SK-N-SH (cell line): ENCODE measurements at regions not wholly inside any gene's neighbourhood (a gene's known extent, or its start where the extent isn't known, plus 50 kb on each side); places are given as distances from the start of the nearest gene placed in this dataset.

Experiments used
- CTCF ChIA-PET: fragments of 300-600, 350-600 bp; formaldehyde crosslinking; extraction: SDS; loops from one replicate; lab custom pipeline; 2021; lab: Yijun Ruan, JAX
- POLR2A ChIA-PET: fragments of 350-600 bp; sonication (Branson Sonifier 250); formaldehyde crosslinking; extraction: SDS; loops from one replicate; lab custom pipeline; 2020; ENCODE audit warnings: antibody characterized with exemption, inconsistent platforms; lab: Yijun Ruan, JAX
- DNase-seq: peaks from one replicate; pipeline ENCODE4 v3.0.0; 2012
- H2AFZ ChIP-seq: fragments of 200-600 bp; sonication (generic); 2 replicates; pipeline ENCODE4 v1.8.1; 2016; ENCODE audit warnings: antibody characterized with exemption, mild to moderate bottlenecking, low read depth
- H3F3A ChIP-seq: fragments of 200-600 bp; sonication (generic); replicated peaks from 2 replicates; pipeline ENCODE3; 2016; ENCODE audit warnings: antibody characterized with exemption, mild to moderate bottlenecking; ENCODE audit not compliant: insufficient read depth
- H3K27ac ChIP-seq, 2 experiments: fragments of 200-500 bp in 1 of 2; fragments of 200-600 bp in 1 of 2; sonication (Bioruptor generic) in 1 of 2; sonication (generic), shearing (Covaris generic) in 1 of 2; 2 replicates each; pipeline versions ENCODE4 v1.5.1 to v1.6.1; 2014 to 2016; ENCODE audit warnings: low read depth in 2 of 2, inconsistent platforms in 1 of 2, low read length in 1 of 2, mild to moderate bottlenecking in 1 of 2, mixed read lengths in 1 of 2
- H3K27me3 ChIP-seq: fragments of 200-600 bp; sonication (generic), shearing (Covaris generic); 2 replicates; pipeline ENCODE4 v1.6.1; 2016; ENCODE audit warnings: mixed run types; ENCODE audit not compliant: insufficient read depth
- H3K36me3 ChIP-seq, 2 experiments: fragments of 200-500 bp in 1 of 2; fragments of 200-600 bp in 1 of 2; sonication (Bioruptor generic) in 1 of 2; sonication (generic) in 1 of 2; replicated peaks in 1 of 2; 2 replicates each; pipeline versions ENCODE3 to v1.5.1; 2014 to 2016; ENCODE audit warnings: low read length in 1 of 2, mild to moderate bottlenecking in 1 of 2; ENCODE audit not compliant: insufficient read depth in 2 of 2, control insufficient read depth in 1 of 2
- H3K4me1 ChIP-seq, 2 experiments: fragments of 200-500 bp in 1 of 2; fragments of 200-600 bp in 1 of 2; sonication (Bioruptor generic) in 1 of 2; sonication (generic), shearing (Covaris generic) in 1 of 2; 2 replicates each; pipeline versions ENCODE4 v1.5.1 to v1.6.1; 2014 to 2016; ENCODE audit warnings: low read depth in 1 of 2, low read length in 1 of 2, mixed run types in 1 of 2; ENCODE audit not compliant: insufficient read depth in 2 of 2, control insufficient read depth in 1 of 2
- H3K4me2 ChIP-seq: fragments of 200-600 bp; sonication (generic), shearing (Covaris generic); 2 replicates; pipeline ENCODE4 v1.6.1; 2017; ENCODE audit warnings: mixed run types
- H3K4me3 ChIP-seq, 2 experiments: fragments of 200-500 bp in 1 of 2; fragments of 200-600 bp in 1 of 2; sonication (Bioruptor generic) in 1 of 2; sonication (generic), shearing (Covaris generic) in 1 of 2; 2 replicates each; pipeline versions ENCODE4 v1.5.1 to v1.8.1; 2014 to 2016; ENCODE audit warnings: low read depth in 2 of 2, inconsistent platforms in 1 of 2, low read length in 1 of 2, mild to moderate bottlenecking in 1 of 2, mixed read lengths in 1 of 2, moderate library complexity in 1 of 2
- H3K79me2 ChIP-seq: fragments of 200-600 bp; sonication (generic); 2 replicates; pipeline ENCODE4 v1.8.1; 2017; ENCODE audit warnings: mild to moderate bottlenecking; ENCODE audit not compliant: insufficient read depth
- H3K9ac ChIP-seq: fragments of 200-600 bp; sonication (generic); 2 replicates; pipeline ENCODE4 v1.6.1; 2017; ENCODE audit warnings: mixed run types
- H3K9me2 ChIP-seq: fragments of 200-600 bp; sonication (generic); 2 replicates; pipeline ENCODE4 v1.6.1; 2017; ENCODE audit warnings: mixed run types
- H3K9me3 ChIP-seq: fragments of 200-600 bp; sonication (generic); 2 replicates; pipeline ENCODE4 v1.6.1; 2017; ENCODE audit warnings: mixed run types, mild to moderate bottlenecking, moderate library complexity
- H4K20me1 ChIP-seq: fragments of 200-600 bp; sonication (generic); 2 replicates; pipeline ENCODE4 v1.6.1; 2017; ENCODE audit warnings: mild to moderate bottlenecking, mixed run types; ENCODE audit not compliant: insufficient read depth
- CHD2 ChIP-seq: fragments of 150-350 bp; IDR thresholded peaks from 2 replicates; pipeline ENCODE4 v1.6.1; 2018; ENCODE audit warnings: low read length; ENCODE audit not compliant: partially characterized antibody
- CTCF ChIP-seq: fragments of 200-600 bp; sonication (generic); IDR thresholded peaks from 2 replicates; pipeline ENCODE4 v1.6.1; 2017; ENCODE audit warnings: antibody characterized with exemption, mild to moderate bottlenecking, moderate library complexity
- EP300 ChIP-seq, 2 experiments: IDR thresholded peaks; 2 replicates each; pipeline versions ENCODE4 v1.4.0 to v1.6.1; 2012; ENCODE audit warnings: borderline replicate concordance in 1 of 2, low read depth in 1 of 2, low read length in 1 of 2
- EZH2phosphoT487 ChIP-seq: fragments of 200-600 bp; sonication (generic); IDR thresholded peaks from 2 replicates; pipeline ENCODE4 v1.6.1; 2017; ENCODE audit warnings: low read depth, mixed run types, mild to moderate bottlenecking, antibody characterized with exemption, moderate library complexity, borderline replicate concordance
- FOSL2 ChIP-seq: IDR thresholded peaks from 2 replicates; pipeline ENCODE4 v1.4.0; 2012; ENCODE audit warnings: low read depth, mild to moderate bottlenecking, moderate library complexity, borderline replicate concordance
- FOXJ3 ChIP-seq: sonication (generic); formaldehyde crosslinking; IDR thresholded peaks from 2 replicates; pipeline ENCODE4 v1.5.1; 2020; ENCODE audit warnings: mild to moderate bottlenecking, missing genetic modification reagents
- FOXM1 ChIP-seq: IDR thresholded peaks from 2 replicates; pipeline ENCODE4 v1.4.0; 2012; ENCODE audit warnings: low read depth, mild to moderate bottlenecking
- MEF2A ChIP-seq: IDR thresholded peaks from 2 replicates; pipeline ENCODE4 v1.4.0; 2012; ENCODE audit warnings: low read depth, borderline replicate concordance
- MXI1 ChIP-seq: IDR thresholded peaks from 2 replicates; pipeline ENCODE4 v1.6.1; 2012; ENCODE audit warnings: mild to moderate bottlenecking, low read depth, low read length, improper control_type of control experiment
- NFIC ChIP-seq: IDR thresholded peaks from 2 replicates; pipeline ENCODE4 v1.4.0; 2012; ENCODE audit warnings: borderline replicate concordance
- NRF1 ChIP-seq: IDR thresholded peaks from 2 replicates; pipeline ENCODE4 v1.6.1; 2012; ENCODE audit warnings: low read depth, mild to moderate bottlenecking, low read length
- POLR2AphosphoS5 ChIP-seq: IDR thresholded peaks from 2 replicates; pipeline ENCODE4 v1.6.1; 2012; ENCODE audit warnings: low read depth, low read length
- RCOR1 ChIP-seq: fragments of 150-350 bp; IDR thresholded peaks from 2 replicates; pipeline ENCODE4 v1.6.1; 2017; ENCODE audit warnings: antibody characterized with exemption, low read length
- RFX5 ChIP-seq: IDR thresholded peaks from 2 replicates; pipeline ENCODE4 v1.6.1; 2012; ENCODE audit warnings: mild to moderate bottlenecking, improper control_type of control experiment, low read length
- RXRA ChIP-seq: IDR thresholded peaks from 2 replicates; pipeline ENCODE4 v1.4.0; 2012; ENCODE audit warnings: low read depth, mild to moderate bottlenecking, borderline replicate concordance
- TCF12 ChIP-seq: IDR thresholded peaks from 2 replicates; pipeline ENCODE4 v1.4.0; 2012
- TEAD4 ChIP-seq: IDR thresholded peaks from 2 replicates; pipeline ENCODE4 v1.4.0; 2012; ENCODE audit warnings: mild to moderate bottlenecking, borderline replicate concordance; ENCODE audit not compliant: insufficient read depth
- USF2 ChIP-seq: fragments of 150-350 bp; IDR thresholded peaks from 2 replicates; pipeline ENCODE4 v1.6.1; 2017; ENCODE audit warnings: antibody characterized with exemption, low read length, low read depth, borderline replicate concordance
- ZBTB33 ChIP-seq: IDR thresholded peaks from 2 replicates; pipeline ENCODE4 v1.4.0; 2012; ENCODE audit warnings: low read depth, borderline replicate concordance
- WGBS: methylation state at CpG from one replicate; pipeline ENCODE4 v1.1.6; 2017; ENCODE audit warnings: low lambda C conversion rate; 5-methylcytosine and 5-hydroxymethylcytosine counted together
- TF ChIP-seq, protein P1 (sequence below): IDR thresholded peaks from 2 replicates; pipeline ENCODE4; 2012
- TF ChIP-seq, protein P2 (sequence below): IDR thresholded peaks from 2 replicates; pipeline ENCODE4 v1.4.0; 2012; ENCODE audit warnings: low read depth, borderline replicate concordance
- TF ChIP-seq, protein P3 (sequence below): IDR thresholded peaks from 2 replicates; pipeline ENCODE4 v1.6.1; 2012; ENCODE audit warnings: mild to moderate bottlenecking, low read depth, low read length, moderate library complexity

- no peaks in the 10 kb centered on the region for H3K9me2 ChIP-seq
- H3K9me3 ChIP-seq: no peaks in the 10 kb centered on the region
- DNase-seq: peak; percentile 32
- no peaks in the 10 kb centered on the region for H3K79me2 ChIP-seq
- H3K4me3 ChIP-seq: no peak overlapping the region
- 71% methylated on average over 7 of the region's 7 CpGs for WGBS
- no peaks in the 10 kb centered on the region for H3K36me3 ChIP-seq
- no peaks in the 10 kb centered on the region for H3K27me3 ChIP-seq
- peaks cover 9 to 24% of the 10 kb centered on the region in 2 experiments; a peak in 2 of 4 replicates for H3K4me1 ChIP-seq
- ChIA-PET POLR2A (no interaction called here), CTCF (interaction anchor here (0.6 to 3.0 kb wide), 13 partner anchors 10 to 1244 kb away, joined by 3 to 13 read pairs (median 3); no protein-coding TSS in a partner anchor)
- 0 out of 2 replicates have a peak overlapping the region, but pooled peaks have one; percentile 2 for H2AFZ ChIP-seq
- peaks cover 8% of the 10 kb centered on the region for H3F3A ChIP-seq
- H3K4me2 ChIP-seq: peak overlapping the region; percentile 15
- no peaks in the 10 kb centered on the region for H4K20me1 ChIP-seq
- peak overlapping the region in 1 of 2 experiments; percentile 79; a peak in 2 of 4 replicates for H3K27ac ChIP-seq
- no peak overlapping the region for H3K9ac ChIP-seq
- no peak for TF ChIP-seq NRF1
- TF ChIP-seq RFX5: no peak
- no peak for TF ChIP-seq POLR2AphosphoS5
- TF ChIP-seq MEF2A: no peak
- TF ChIP-seq CHD2: no peak
- no peak for TF ChIP-seq ZBTB33
- TF ChIP-seq, protein P1, sequence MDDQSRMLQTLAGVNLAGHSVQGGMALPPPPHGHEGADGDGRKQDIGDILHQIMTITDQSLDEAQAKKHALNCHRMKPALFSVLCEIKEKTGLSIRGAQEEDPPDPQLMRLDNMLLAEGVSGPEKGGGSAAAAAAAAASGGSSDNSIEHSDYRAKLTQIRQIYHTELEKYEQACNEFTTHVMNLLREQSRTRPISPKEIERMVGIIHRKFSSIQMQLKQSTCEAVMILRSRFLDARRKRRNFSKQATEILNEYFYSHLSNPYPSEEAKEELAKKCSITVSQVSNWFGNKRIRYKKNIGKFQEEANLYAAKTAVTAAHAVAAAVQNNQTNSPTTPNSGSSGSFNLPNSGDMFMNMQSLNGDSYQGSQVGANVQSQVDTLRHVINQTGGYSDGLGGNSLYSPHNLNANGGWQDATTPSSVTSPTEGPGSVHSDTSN: peak; percentile 42; the same call in 1 of the 2 replicates
- no peak for TF ChIP-seq EP300 (IDR thresholded peaks at IDR 0.05; ENCODE audit: borderline replicate concordance in 1 of 2, low read depth in 1 of 2, low read length in 1 of 2)
- peak; percentile 52; the same call in 1 of the 2 replicates for TF ChIP-seq TCF12
- TF ChIP-seq FOXJ3 (CRISPR knock-in tag): no peak
- TF ChIP-seq MXI1: 0 out of 2 replicates have a peak, but pooled peaks have one; percentile 9
- no peak for TF ChIP-seq RCOR1
- TF ChIP-seq TEAD4: no peak
- no peak for TF ChIP-seq RXRA
- no peak for TF ChIP-seq USF2
- TF ChIP-seq FOXM1: no peak
- TF ChIP-seq, protein P2, sequence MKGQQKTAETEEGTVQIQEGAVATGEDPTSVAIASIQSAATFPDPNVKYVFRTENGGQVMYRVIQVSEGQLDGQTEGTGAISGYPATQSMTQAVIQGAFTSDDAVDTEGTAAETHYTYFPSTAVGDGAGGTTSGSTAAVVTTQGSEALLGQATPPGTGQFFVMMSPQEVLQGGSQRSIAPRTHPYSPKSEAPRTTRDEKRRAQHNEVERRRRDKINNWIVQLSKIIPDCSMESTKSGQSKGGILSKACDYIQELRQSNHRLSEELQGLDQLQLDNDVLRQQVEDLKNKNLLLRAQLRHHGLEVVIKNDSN: no peak
- TF ChIP-seq, protein P3, sequence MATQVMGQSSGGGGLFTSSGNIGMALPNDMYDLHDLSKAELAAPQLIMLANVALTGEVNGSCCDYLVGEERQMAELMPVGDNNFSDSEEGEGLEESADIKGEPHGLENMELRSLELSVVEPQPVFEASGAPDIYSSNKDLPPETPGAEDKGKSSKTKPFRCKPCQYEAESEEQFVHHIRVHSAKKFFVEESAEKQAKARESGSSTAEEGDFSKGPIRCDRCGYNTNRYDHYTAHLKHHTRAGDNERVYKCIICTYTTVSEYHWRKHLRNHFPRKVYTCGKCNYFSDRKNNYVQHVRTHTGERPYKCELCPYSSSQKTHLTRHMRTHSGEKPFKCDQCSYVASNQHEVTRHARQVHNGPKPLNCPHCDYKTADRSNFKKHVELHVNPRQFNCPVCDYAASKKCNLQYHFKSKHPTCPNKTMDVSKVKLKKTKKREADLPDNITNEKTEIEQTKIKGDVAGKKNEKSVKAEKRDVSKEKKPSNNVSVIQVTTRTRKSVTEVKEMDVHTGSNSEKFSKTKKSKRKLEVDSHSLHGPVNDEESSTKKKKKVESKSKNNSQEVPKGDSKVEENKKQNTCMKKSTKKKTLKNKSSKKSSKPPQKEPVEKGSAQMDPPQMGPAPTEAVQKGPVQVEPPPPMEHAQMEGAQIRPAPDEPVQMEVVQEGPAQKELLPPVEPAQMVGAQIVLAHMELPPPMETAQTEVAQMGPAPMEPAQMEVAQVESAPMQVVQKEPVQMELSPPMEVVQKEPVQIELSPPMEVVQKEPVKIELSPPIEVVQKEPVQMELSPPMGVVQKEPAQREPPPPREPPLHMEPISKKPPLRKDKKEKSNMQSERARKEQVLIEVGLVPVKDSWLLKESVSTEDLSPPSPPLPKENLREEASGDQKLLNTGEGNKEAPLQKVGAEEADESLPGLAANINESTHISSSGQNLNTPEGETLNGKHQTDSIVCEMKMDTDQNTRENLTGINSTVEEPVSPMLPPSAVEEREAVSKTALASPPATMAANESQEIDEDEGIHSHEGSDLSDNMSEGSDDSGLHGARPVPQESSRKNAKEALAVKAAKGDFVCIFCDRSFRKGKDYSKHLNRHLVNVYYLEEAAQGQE: no peak
- TF ChIP-seq FOSL2: peak; percentile 31; the same call in 1 of the 2 replicates
- peak; percentile 30 for TF ChIP-seq NFIC
- TF ChIP-seq EZH2phosphoT487: no peak
- no peak for TF ChIP-seq CTCF
These were observed 58.4 kb upstream of the ZNRF2 start for GRCh38 chr7:30225863-30226613.
